HG03196 (cell line): ENCODE measurements at regions not wholly inside any gene's neighbourhood (a gene's known extent, or its start where the extent isn't known, plus 50 kb on each side); places are given as distances from the start of the nearest gene placed in this dataset.
"Not testable (repeated sequence)": the region's sequence is repeated elsewhere in the genome, so short reads cannot be mapped to it uniquely, and the experiment has no call there.

ENCODE experiments used
- ATAC-seq: cut with Tn5 transposase; IDR thresholded peaks from one replicate; pipeline ENCODE4 v1.9.1; 2021; ENCODE audit not compliant: unreplicated experiment

GRCh38 chr13:50720861-50721671, 122.4 kb downstream of the DLEU7 start:
- ATAC-seq: no peak

- no peak for ATAC-seq
These were observed 121.9 kb downstream of the DLEU7 start for GRCh38 chr13:50721672-50721992.

GRCh38 chr13:50722440-50723125, 120.9 kb downstream of the DLEU7 start:
- ATAC-seq: no peak

GRCh38 chr13:50724438-50724837, 119.1 kb downstream of the DLEU7 start:
- ATAC-seq: no peak

GRCh38 chr13:50724913-50725312, 118.6 kb downstream of the DLEU7 start:
- no peak for ATAC-seq

- no peak for ATAC-seq
These were observed 117.3 kb downstream of the DLEU7 start for GRCh38 chr13:50726164-50726563.

- no peak for ATAC-seq
These were observed 114.3 kb downstream of the DLEU7 start for GRCh38 chr13:50729177-50729576.

GRCh38 chr13:50730496-50731351, 112.8 kb downstream of the DLEU7 start:
- ATAC-seq: no peak

- no peak for ATAC-seq
These were observed 112.1 kb downstream of the DLEU7 start for GRCh38 chr13:50731400-50731799.

GRCh38 chr13:50732712-50733111, 110.8 kb downstream of the DLEU7 start:
- ATAC-seq: no peak

- no peak for ATAC-seq
These were observed 110.1 kb downstream of the DLEU7 start for GRCh38 chr13:50733392-50733791.

GRCh38 chr13:50735071-50735470, 108.4 kb downstream of the DLEU7 start:
- no peak for ATAC-seq

- no peak for ATAC-seq
These were observed 103.3 kb downstream of the DLEU7 start for GRCh38 chr13:50740052-50740741.

GRCh38 chr13:50742353-50742752, 101.1 kb downstream of the DLEU7 start:
- ATAC-seq: no peak

GRCh38 chr13:50742968-50743367, 100.5 kb downstream of the DLEU7 start:
- ATAC-seq: no peak

GRCh38 chr13:50744116-50744660, 99.3 kb downstream of the DLEU7 start:
- no peak for ATAC-seq

GRCh38 chr13:50745542-50746115, 97.9 kb downstream of the DLEU7 start:
- no peak for ATAC-seq

- ATAC-seq: no peak
These were observed 95.6 kb downstream of the DLEU7 start for GRCh38 chr13:50747737-50748350.

- not testable (repeated sequence) for ATAC-seq
These were observed 90.3 kb downstream of the DLEU7 start for GRCh38 chr13:50753221-50753620.
